Lung (tissue), 11 donors: ENCODE measurements at regions not wholly inside any gene's neighbourhood (a gene's known extent, or its start where the extent isn't known, plus 50 kb on each side); places are given as distances from the start of the nearest gene placed in this dataset.
A peak's percentile ranks its signal among the peaks of the same experiment; 100 is the strongest.

ENCODE experiments used
- ATAC-seq: fragments of 200-7000 bp; cut with Tn5 transposase; one replicate; pipeline ENCODE4 v1.9.1; 2020; ENCODE audit warnings: moderate number of reproducible peaks; ENCODE audit not compliant: insufficient read depth, low FRiP score
- DNase-seq, 3 donors: peaks; one replicate each; pipeline ENCODE4 v3.0.0-alpha.2; 2013 to 2017
- H3K27ac ChIP-seq, 2 donors: one replicate each; pipeline ENCODE4 v1.5.1; 2013; ENCODE audit warnings: mild to moderate bottlenecking in 2 of 2, moderate library complexity in 2 of 2, control low read depth in 1 of 2, inconsistent platforms in 1 of 2, low read depth in 1 of 2, low read length in 1 of 2
- H3K27me3 ChIP-seq, 3 donors: one replicate each; pipeline ENCODE4 v1.5.1; 2013; ENCODE audit warnings: low read length in 2 of 3; ENCODE audit not compliant: control insufficient read depth in 3 of 3, insufficient read depth in 3 of 3
- H3K36me3 ChIP-seq, 4 donors: one replicate each; pipeline ENCODE4 v1.5.1; 2013; ENCODE audit warnings: low read length in 4 of 4, mild to moderate bottlenecking in 1 of 4, moderate library complexity in 1 of 4; ENCODE audit not compliant: control insufficient read depth in 4 of 4, insufficient read depth in 4 of 4
- H3K4me1 ChIP-seq, 5 donors: one replicate each; pipeline ENCODE4 v1.5.1; 2013; ENCODE audit warnings: low read length in 5 of 5, mild to moderate bottlenecking in 2 of 5, moderate library complexity in 1 of 5; ENCODE audit not compliant: control insufficient read depth in 5 of 5, insufficient read depth in 5 of 5
- H3K4me3 ChIP-seq: one replicate; pipeline ENCODE4 v1.5.1; 2013; ENCODE audit warnings: mild to moderate bottlenecking, control low read depth, moderate library complexity
- H3K9ac ChIP-seq, 2 donors: one replicate each; pipeline ENCODE4 v1.5.1; 2013; ENCODE audit warnings: low read length in 2 of 2, control low read depth in 1 of 2; ENCODE audit not compliant: insufficient read depth in 1 of 2
- H3K9me3 ChIP-seq, 4 donors: one replicate each; pipeline ENCODE4 v1.5.1; 2013; ENCODE audit warnings: low read length in 3 of 4, mild to moderate bottlenecking in 1 of 4, moderate library complexity in 1 of 4; ENCODE audit not compliant: control insufficient read depth in 4 of 4, insufficient read depth in 3 of 4
- CTCF ChIP-seq: IDR thresholded peaks from 2 replicates; pipeline ENCODE4 v1.5.1; 2012; ENCODE audit warnings: mild to moderate bottlenecking; ENCODE audit errors: control extremely low read depth, extremely low read depth
- WGBS, 2 donors: extraction: QIAGEN DNeasy Blood & Tissue Kit; methylation state at CpG; one replicate each; pipeline ENCODE4 v1.1.7; 2013; 5-methylcytosine and 5-hydroxymethylcytosine counted together
- donor health status: control.
- donor health status: control.
- donor health status: Bipolar disorder and iron deficiency.
- donor health status: healthy.
- donor health status: DM: yes; HTN: yes; CAD: no.

- WGBS, 2 donors, result 44 to 53% methylated on average over 22 of the region's 22 CpGs
- Histone ChIP-seq H3K4me3 (no peak overlapping the region), H3K4me1 (peaks cover 0 to 26% (median 4%) of the 10 kb centered on the region in 5 donors), H3K36me3 (no peaks in the 10 kb centered on the region), H3K27me3 (peaks cover 0 to 15% (median 14%) of the 10 kb centered on the region in 3 donors), H3K9me3 (no peaks in the 10 kb centered on the region), H3K27ac (peak overlapping the region in 1 of 2 donors; percentile 32), H3K9ac (peak overlapping the region in 1 of 2 donors; percentile 30)
- no peak for TF ChIP-seq CTCF
- DNase-seq (peak; percentile 86 to 93 (median 91)), ATAC-seq (peak; percentile 67)
Observed at GRCh38 chrX:110418316-110419235, 59.9 kb downstream of the RTL9 start.

GRCh38 chrX:110419512-110419911 is 60.9 kb downstream of the RTL9 start:
- 89 to 91% methylated on average over 1 of the region's 1 CpG for WGBS, 2 donors
- Histone ChIP-seq H3K4me1 (peaks cover 0 to 26% (median 4%) of the 10 kb centered on the region in 5 donors), H3K4me3 (no peak overlapping the region), H3K27me3 (peaks cover 0 to 20% (median 14%) of the 10 kb centered on the region in 3 donors), H3K36me3 (no peaks in the 10 kb centered on the region), H3K9ac (no peak overlapping the region), H3K9me3 (no peaks in the 10 kb centered on the region), H3K27ac (no peak overlapping the region)
- no peak for ATAC-seq
- DNase-seq, result peak in 1 of 3 donors; percentile 37
- no peak for TF ChIP-seq CTCF

- 58 to 73% methylated on average over 9 of the region's 9 CpGs for WGBS, 2 donors
- peaks cover 0 to 27% (median 17%) of the 10 kb centered on the region in 3 donors for H3K27me3 ChIP-seq
- H3K27ac ChIP-seq, result no peak overlapping the region
- no peaks in the 10 kb centered on the region for H3K36me3 ChIP-seq
- H3K4me1 ChIP-seq, result peaks cover 0 to 26% (median 4%) of the 10 kb centered on the region in 5 donors
- no peaks in the 10 kb centered on the region for H3K9me3 ChIP-seq
- no peak for TF ChIP-seq CTCF
- DNase-seq (peak; percentile 24 to 41 (median 24)), ATAC-seq (no peak)
- no peak overlapping the region for H3K4me3 ChIP-seq
- no peak overlapping the region for H3K9ac ChIP-seq
Observed at GRCh38 chrX:110420771-110421499, 62.3 kb downstream of the RTL9 start.
